ENCODE measurements at regions not wholly inside any gene's neighbourhood (a gene's known extent, or its start where the extent isn't known, plus 50 kb on each side); places are given as distances from the start of the nearest gene placed in this dataset.

DNA sequence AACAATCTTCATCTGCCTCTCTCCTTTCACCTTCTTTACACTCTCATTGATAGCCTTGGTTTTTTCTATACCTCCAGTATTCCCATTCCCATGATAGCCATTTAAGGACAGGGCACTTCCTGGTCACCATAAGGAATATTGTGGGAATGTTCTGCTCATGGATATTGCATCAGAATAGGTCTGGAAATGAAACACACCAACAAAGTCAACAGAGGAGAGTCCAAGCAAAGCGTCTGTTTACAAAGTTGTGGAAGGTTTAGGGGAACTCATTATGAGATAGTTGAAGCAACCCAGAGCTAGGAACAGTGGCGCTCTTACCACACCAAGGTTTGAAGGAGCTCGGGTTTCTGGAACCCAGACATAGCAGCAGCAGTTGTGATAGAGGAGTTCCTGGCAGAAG, 150.3 kb upstream of the TNP1 start:
- peak; percentile 21 for DNase-seq (ENCODE audit: low spot score)
- ATAC-seq, result peak; percentile 69
- Histone ChIP-seq H3K27ac (ENCODE audit: extremely low read length, insufficient read depth, low read length) (no peak overlapping the region), H3K9ac (ENCODE audit: insufficient read depth, low read depth, low read length) (no peak overlapping the region), H2AFZ (ENCODE audit: low read length) (no peak overlapping the region), H4K20me1 (ENCODE audit: insufficient read depth, low read length) (no peaks in the 10 kb centered on the region), H3K4me3 (replicated peaks in 1 of 3; ENCODE audit: insufficient read depth in 1 of 3, low read depth in 2 of 3, low read length in 3 of 3) (no peak overlapping the region), H3K4me2 (ENCODE audit: low read depth, low read length) (no peak overlapping the region), H3K79me2 (ENCODE audit: insufficient read depth, low read length) (no peaks in the 10 kb centered on the region), H3K27me3 (ENCODE audit: control insufficient read depth in 1 of 2, insufficient read depth in 2 of 2, low read length in 2 of 2) (0 out of 5 replicates have a peak, but pooled peaks cover 0 to 6% of the 10 kb centered on the region in 2 experiments), H3K36me3 (replicated peaks in 1 of 2; ENCODE audit: control insufficient read depth in 1 of 2, insufficient read depth in 2 of 2, low read length in 2 of 2) (no peaks in the 10 kb centered on the region), H3K9me3 (ENCODE audit: low read length) (no peaks in the 10 kb centered on the region), H3K4me1 (ENCODE audit: insufficient read depth, low read length) (peaks cover 9% of the 10 kb centered on the region; the same call in 1 of the 2 replicates)
- CTCF ChIA-PET (ENCODE audit: low intra/inter-chr PET ratio, low total read pairs), result no interaction called here
- peak; percentile 34 for FAIRE-seq
- intact Hi-C loops (cut with micrococcal nuclease; ENCODE audit: unreplicated experiment) (no loop called here), in situ Hi-C loops (cut with HindIII; ENCODE audit: extremely low pct_ligation_motif_present, low pct_unique_long_range_greater_than_20kb) (no loop called here)
- BruUV-seq (replicated peaks), result no TSS peak
- POLR2A ChIA-PET, result no interaction called here
- 5% methylated on average over 3 of the region's 3 CpGs for WGBS (ENCODE audit: low lambda C conversion rate)
- TF ChIP-seq PRMT3 (CRISPR knock-in tag; IDR thresholded peaks at IDR 0.05; ENCODE audit: borderline replicate concordance, low read depth) (no peak), ZNF644 (CRISPR knock-in tag; IDR thresholded peaks at IDR 0.05; ENCODE audit: low read depth) (peak; percentile 81), ZNF331 (CRISPR knock-in tag; IDR thresholded peaks at IDR 0.05) (peak; percentile 18; the same call in 1 of the 2 replicates), FOXP1 (IDR thresholded peaks at IDR 0.05) (no peak), FOXP1 (CRISPR knock-in tag; IDR thresholded peaks at IDR 0.05) (peak; percentile 35; the same call in 1 of the 2 replicates), U2AF2 (IDR thresholded peaks at IDR 0.05; ENCODE audit: low read depth, low read length) (no peak), GATAD2A (CRISPR knock-in tag; IDR thresholded peaks at IDR 0.05) (peak; percentile 55), ZNF501 (CRISPR knock-in tag; IDR thresholded peaks at IDR 0.05) (no peak), ZNF619 (CRISPR knock-in tag; IDR thresholded peaks at IDR 0.05) (no peak), FOXA3 (CRISPR knock-in tag; IDR thresholded peaks at IDR 0.05) (peak; percentile 83), ELF3 (CRISPR knock-in tag; IDR thresholded peaks at IDR 0.05) (peak; percentile 87), ZNF12 (CRISPR knock-in tag; IDR thresholded peaks at IDR 0.05) (0 out of 2 replicates have a peak, but pooled peaks have one; percentile 31), EED (CRISPR knock-in tag; IDR thresholded peaks at IDR 0.05) (no peak), ARHGAP35 (CRISPR knock-in tag; IDR thresholded peaks at IDR 0.05; ENCODE audit: borderline replicate concordance) (no peak), ZNF350 (CRISPR knock-in tag; IDR thresholded peaks at IDR 0.05; ENCODE audit: borderline replicate concordance, low read depth) (no peak), ZNF678 (CRISPR knock-in tag; IDR thresholded peaks at IDR 0.05) (no peak), EP300 (IDR thresholded peaks at IDR 0.05; ENCODE audit: low read depth in 2 of 2, low read length in 2 of 2) (no peak; a peak in 1 of 4 replicates), EP300 (CRISPR knock-in tag; IDR thresholded peaks at IDR 0.05; ENCODE audit: borderline replicate concordance) (no peak)
- TF ChIP-seq, protein P1, sequence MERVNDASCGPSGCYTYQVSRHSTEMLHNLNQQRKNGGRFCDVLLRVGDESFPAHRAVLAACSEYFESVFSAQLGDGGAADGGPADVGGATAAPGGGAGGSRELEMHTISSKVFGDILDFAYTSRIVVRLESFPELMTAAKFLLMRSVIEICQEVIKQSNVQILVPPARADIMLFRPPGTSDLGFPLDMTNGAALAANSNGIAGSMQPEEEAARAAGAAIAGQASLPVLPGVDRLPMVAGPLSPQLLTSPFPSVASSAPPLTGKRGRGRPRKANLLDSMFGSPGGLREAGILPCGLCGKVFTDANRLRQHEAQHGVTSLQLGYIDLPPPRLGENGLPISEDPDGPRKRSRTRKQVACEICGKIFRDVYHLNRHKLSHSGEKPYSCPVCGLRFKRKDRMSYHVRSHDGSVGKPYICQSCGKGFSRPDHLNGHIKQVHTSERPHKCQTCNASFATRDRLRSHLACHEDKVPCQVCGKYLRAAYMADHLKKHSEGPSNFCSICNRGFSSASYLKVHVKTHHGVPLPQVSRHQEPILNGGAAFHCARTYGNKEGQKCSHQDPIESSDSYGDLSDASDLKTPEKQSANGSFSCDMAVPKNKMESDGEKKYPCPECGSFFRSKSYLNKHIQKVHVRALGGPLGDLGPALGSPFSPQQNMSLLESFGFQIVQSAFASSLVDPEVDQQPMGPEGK (CRISPR knock-in tag; IDR thresholded peaks at IDR 0.05), result no peak
- TF ChIP-seq, protein P2, sequence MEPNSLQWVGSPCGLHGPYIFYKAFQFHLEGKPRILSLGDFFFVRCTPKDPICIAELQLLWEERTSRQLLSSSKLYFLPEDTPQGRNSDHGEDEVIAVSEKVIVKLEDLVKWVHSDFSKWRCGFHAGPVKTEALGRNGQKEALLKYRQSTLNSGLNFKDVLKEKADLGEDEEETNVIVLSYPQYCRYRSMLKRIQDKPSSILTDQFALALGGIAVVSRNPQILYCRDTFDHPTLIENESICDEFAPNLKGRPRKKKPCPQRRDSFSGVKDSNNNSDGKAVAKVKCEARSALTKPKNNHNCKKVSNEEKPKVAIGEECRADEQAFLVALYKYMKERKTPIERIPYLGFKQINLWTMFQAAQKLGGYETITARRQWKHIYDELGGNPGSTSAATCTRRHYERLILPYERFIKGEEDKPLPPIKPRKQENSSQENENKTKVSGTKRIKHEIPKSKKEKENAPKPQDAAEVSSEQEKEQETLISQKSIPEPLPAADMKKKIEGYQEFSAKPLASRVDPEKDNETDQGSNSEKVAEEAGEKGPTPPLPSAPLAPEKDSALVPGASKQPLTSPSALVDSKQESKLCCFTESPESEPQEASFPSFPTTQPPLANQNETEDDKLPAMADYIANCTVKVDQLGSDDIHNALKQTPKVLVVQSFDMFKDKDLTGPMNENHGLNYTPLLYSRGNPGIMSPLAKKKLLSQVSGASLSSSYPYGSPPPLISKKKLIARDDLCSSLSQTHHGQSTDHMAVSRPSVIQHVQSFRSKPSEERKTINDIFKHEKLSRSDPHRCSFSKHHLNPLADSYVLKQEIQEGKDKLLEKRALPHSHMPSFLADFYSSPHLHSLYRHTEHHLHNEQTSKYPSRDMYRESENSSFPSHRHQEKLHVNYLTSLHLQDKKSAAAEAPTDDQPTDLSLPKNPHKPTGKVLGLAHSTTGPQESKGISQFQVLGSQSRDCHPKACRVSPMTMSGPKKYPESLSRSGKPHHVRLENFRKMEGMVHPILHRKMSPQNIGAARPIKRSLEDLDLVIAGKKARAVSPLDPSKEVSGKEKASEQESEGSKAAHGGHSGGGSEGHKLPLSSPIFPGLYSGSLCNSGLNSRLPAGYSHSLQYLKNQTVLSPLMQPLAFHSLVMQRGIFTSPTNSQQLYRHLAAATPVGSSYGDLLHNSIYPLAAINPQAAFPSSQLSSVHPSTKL (CRISPR knock-in tag; IDR thresholded peaks at IDR 0.05), result peak; percentile 68; the same call in 1 of the 2 replicates
